RWPE1 (cell line): ENCODE measurements at regions not wholly inside any gene's neighbourhood (a gene's known extent, or its start where the extent isn't known, plus 50 kb on each side); places are given as distances from the start of the nearest gene placed in this dataset.

Experiments used
- CTCF ChIA-PET: fragments of 350-600 bp; sonication (Branson Sonifier 250); formaldehyde crosslinking; extraction: SDS; loops from one replicate; lab custom pipeline; 2021; lab: Yijun Ruan, JAX
- POLR2A ChIA-PET: fragments of 400-600 bp; formaldehyde crosslinking; extraction: SDS; loops from one replicate; lab custom pipeline; 2020; ENCODE audit warnings: antibody characterized with exemption; ENCODE audit not compliant: low non-redundant PET; lab: Yijun Ruan, JAX
- DNase-seq: peaks from one replicate; pipeline ENCODE4 v3.0.0; 2012; ENCODE audit warnings: low spot score
- H3K27ac ChIP-seq: fragments of 450-650 bp; 2 replicates; pipeline ENCODE4 v1.5.1; 2017
- TF ChIP-seq, protein P1 (sequence below): fragments of 450-650 bp; conservative IDR thresholded peaks from 2 replicates; pipeline ENCODE4 v1.5.1; 2017; ENCODE audit warnings: low read depth, mild to moderate bottlenecking

DNA sequence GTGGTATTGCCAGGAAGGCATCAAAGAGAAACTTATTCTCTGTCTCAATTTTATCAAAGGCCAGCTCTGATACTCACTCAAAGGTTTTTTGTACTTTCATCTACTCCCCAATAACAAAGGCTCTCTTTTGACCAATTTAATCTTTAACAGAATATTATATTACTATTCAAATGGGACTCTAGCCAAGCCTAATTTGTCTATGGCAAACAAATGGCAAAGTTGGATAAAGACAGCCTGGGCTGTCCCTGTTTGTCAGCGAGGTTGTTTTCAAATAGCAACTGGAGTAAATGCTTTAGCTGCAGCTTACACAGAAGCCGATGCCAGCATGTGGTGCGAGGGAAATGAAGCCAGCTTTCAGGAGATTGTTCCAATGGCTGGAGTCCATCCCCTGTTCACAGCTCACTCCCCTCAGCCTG is 80.1 kb upstream of the CTNNA2 start:
- TF ChIP-seq, protein P1, sequence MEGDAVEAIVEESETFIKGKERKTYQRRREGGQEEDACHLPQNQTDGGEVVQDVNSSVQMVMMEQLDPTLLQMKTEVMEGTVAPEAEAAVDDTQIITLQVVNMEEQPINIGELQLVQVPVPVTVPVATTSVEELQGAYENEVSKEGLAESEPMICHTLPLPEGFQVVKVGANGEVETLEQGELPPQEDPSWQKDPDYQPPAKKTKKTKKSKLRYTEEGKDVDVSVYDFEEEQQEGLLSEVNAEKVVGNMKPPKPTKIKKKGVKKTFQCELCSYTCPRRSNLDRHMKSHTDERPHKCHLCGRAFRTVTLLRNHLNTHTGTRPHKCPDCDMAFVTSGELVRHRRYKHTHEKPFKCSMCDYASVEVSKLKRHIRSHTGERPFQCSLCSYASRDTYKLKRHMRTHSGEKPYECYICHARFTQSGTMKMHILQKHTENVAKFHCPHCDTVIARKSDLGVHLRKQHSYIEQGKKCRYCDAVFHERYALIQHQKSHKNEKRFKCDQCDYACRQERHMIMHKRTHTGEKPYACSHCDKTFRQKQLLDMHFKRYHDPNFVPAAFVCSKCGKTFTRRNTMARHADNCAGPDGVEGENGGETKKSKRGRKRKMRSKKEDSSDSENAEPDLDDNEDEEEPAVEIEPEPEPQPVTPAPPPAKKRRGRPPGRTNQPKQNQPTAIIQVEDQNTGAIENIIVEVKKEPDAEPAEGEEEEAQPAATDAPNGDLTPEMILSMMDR, result no peak
- DNase-seq, result no peak
- ChIA-PET POLR2A (no interaction called here), CTCF (no interaction called here)
- no peak overlapping the region for H3K27ac ChIP-seq

DNA sequence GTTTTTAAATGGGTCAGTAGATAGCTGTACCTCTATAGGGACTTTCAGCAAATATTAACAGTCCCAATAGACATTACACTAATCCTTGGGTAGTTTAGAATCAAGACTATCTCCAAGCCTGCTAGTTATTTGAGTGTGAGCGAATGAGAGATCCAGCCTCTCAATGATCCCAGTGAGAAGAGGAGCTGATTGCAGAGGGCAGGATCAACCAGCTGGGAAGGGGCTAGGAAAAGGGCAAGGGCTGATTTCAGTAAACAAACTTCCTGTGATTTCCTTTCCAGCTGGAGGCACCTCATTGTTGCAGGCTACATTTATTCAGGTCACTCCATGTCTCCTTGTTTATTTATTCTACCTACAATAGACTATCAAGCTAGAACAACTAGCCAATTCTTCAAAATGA is 84.1 kb upstream of the CTNNA2 start:
- no peak for DNase-seq
- ChIA-PET CTCF (no interaction called here), POLR2A (no interaction called here)
- no peak overlapping the region for H3K27ac ChIP-seq
- TF ChIP-seq, protein P1, result no peak

DNA sequence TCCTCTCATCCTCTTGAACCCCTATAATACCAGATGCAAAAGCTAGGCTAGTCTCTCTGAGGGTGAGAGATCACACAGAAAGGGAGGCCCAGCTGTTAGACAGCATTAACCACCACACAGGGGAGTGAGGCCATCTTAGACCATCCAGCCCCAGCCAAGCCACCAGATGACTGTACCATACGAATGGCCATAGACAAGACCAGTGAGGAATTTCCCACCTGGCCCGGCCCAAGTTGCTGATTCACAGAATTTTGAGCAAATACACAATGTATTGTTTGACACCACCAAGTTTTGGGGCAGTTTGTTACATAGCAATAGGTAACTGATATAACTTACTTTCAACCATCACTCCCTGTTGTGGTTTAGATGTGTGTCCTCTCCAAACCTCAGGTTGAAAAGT is 98.2 kb upstream of the CTNNA2 start:
- TF ChIP-seq, protein P1, result no peak
- ChIA-PET CTCF (no interaction called here), POLR2A (no interaction called here)
- DNase-seq, result no peak
- no peak overlapping the region for H3K27ac ChIP-seq

- TF ChIP-seq, protein P1, result no peak
- POLR2A ChIA-PET, result no interaction called here
Observed at GRCh38 chr2:79394485-79394859, 118.4 kb upstream of the CTNNA2 start.

GRCh38 chr2:79393806-79394484 is 118.9 kb upstream of the CTNNA2 start:
- DNase-seq, result no peak
- no peak overlapping the region for H3K27ac ChIP-seq
- TF ChIP-seq, protein P1, result no peak
- CTCF ChIA-PET, result no interaction called here
- POLR2A ChIA-PET, result no interaction called here

More at GRCh38 chr2:79394485-79394859, 118.4 kb upstream of the CTNNA2 start:
- CTCF ChIA-PET, result no interaction called here
- H3K27ac ChIP-seq, result no peak overlapping the region
- no peak for DNase-seq

DNA sequence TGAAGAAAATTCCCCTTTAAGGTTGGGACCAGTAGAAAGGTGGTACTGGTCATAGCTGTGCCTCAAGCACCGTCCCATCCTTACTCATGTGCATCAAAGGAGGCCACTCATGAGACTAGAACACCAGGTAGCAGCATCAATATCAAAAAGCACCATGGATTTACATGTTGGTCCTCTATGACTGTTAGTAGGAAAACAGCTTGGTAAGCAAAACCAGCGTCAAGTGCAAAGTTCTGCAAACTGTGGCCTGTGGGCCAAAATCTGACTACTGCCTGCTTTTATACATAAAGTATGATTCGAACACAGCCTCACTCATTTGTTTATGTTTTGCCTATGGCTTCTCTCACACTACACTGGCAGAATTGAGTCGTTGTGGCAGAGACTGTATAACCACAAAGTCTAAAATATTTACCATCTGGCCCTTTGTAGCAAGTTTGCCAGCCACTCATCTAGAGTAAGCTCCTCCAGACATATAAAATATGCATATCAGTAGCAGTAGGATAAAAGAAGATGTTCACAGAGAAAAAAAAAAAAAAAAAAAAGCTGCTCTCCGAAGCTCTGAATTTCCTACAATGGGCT is 119.7 kb upstream of the CTNNA2 start:
- no peak overlapping the region for H3K27ac ChIP-seq
- DNase-seq, result no peak
- TF ChIP-seq, protein P1, result no peak
- ChIA-PET CTCF (no interaction called here), POLR2A (interaction anchor here (0.6 kb wide), 1 partner anchor 13 kb away, joined by 7 read pairs; no protein-coding TSS in a partner anchor)
